ENCODE measurements at regions not wholly inside any gene's neighbourhood (a gene's known extent, or its start where the extent isn't known, plus 50 kb on each side); places are given as distances from the start of the nearest gene placed in this dataset.

- no peak for DNase-seq (ENCODE audit: low spot score)
- no peak for TF ChIP-seq CTCF (IDR thresholded peaks at IDR 0.05; ENCODE audit: extremely low read depth, missing control alignments)
Measured at GRCh38 chr9:2317591-2317990, 302.4 kb downstream of the SMARCA2 start.

- no peak for DNase-seq (ENCODE audit: low spot score)
- TF ChIP-seq CTCF (IDR thresholded peaks at IDR 0.05; ENCODE audit: extremely low read depth, missing control alignments) = no peak
Measured at GRCh38 chr9:2319421-2319820, 302.2 kb upstream of the VLDLR start.

- DNase-seq (ENCODE audit: low spot score) = no peak
- no peak for TF ChIP-seq CTCF (IDR thresholded peaks at IDR 0.05; ENCODE audit: extremely low read depth, missing control alignments)
Measured at GRCh38 chr9:2320114-2320513, 301.5 kb upstream of the VLDLR start.

- no peak for DNase-seq (ENCODE audit: low spot score)
Measured at GRCh38 chr9:2320632-2321031, 301.0 kb upstream of the VLDLR start.

GRCh38 chr9:2321523-2322148, 300.0 kb upstream of the VLDLR start:
- TF ChIP-seq CTCF (IDR thresholded peaks at IDR 0.05; ENCODE audit: extremely low read depth, missing control alignments) = no peak
- no peak for DNase-seq (ENCODE audit: low spot score)

More at GRCh38 chr9:2320632-2321031, 301.0 kb upstream of the VLDLR start:
- no peak for TF ChIP-seq CTCF (IDR thresholded peaks at IDR 0.05; ENCODE audit: extremely low read depth, missing control alignments)

GRCh38 chr9:2324742-2325141, 296.8 kb upstream of the VLDLR start:
- TF ChIP-seq CTCF (IDR thresholded peaks at IDR 0.05; ENCODE audit: extremely low read depth, missing control alignments) = no peak
- DNase-seq (ENCODE audit: low spot score) = no peak

GRCh38 chr9:2332663-2333062, 288.9 kb upstream of the VLDLR start:
- no peak for DNase-seq (ENCODE audit: low spot score)
- TF ChIP-seq CTCF (IDR thresholded peaks at IDR 0.05; ENCODE audit: extremely low read depth, missing control alignments) = no peak

Measured in GM20000 (cell line).